H9 (cell line): ENCODE measurements at regions not wholly inside any gene's neighbourhood (a gene's known extent, or its start where the extent isn't known, plus 50 kb on each side); places are given as distances from the start of the nearest gene placed in this dataset.

Experiments used
- DNase-seq: peaks from one replicate; pipeline ENCODE4 v3.0.0-alpha.2; 2017
- H2AFZ ChIP-seq: one replicate; pipeline ENCODE4 v1.6.1; 2013; ENCODE audit warnings: mild to moderate bottlenecking, low read length, control low read depth, moderate library complexity
- H2AK5ac ChIP-seq: 2 replicates; pipeline ENCODE4 v1.6.1; 2013; ENCODE audit warnings: low read length, control low read depth, mixed read lengths; ENCODE audit not compliant: insufficient read length
- H2BK120ac ChIP-seq: one replicate; pipeline ENCODE4 v1.6.1; 2013; ENCODE audit warnings: low read depth, mild to moderate bottlenecking, low read length, control low read depth, inconsistent platforms; ENCODE audit not compliant: poor library complexity, severe bottlenecking
- H2BK12ac ChIP-seq: 2 replicates; pipeline ENCODE4 v1.6.1; 2013; ENCODE audit warnings: low read length, control low read depth, mixed read lengths, low read depth; ENCODE audit not compliant: insufficient read length
- H2BK15ac ChIP-seq: 2 replicates; pipeline ENCODE4 v1.6.1; 2013; ENCODE audit warnings: low read depth, low read length, control low read depth
- H2BK20ac ChIP-seq: one replicate; pipeline ENCODE4 v1.6.1; 2013; ENCODE audit warnings: low read depth, mild to moderate bottlenecking, low read length, control low read depth, inconsistent platforms; ENCODE audit not compliant: poor library complexity, severe bottlenecking
- H2BK5ac ChIP-seq: 2 replicates; pipeline ENCODE4 v1.6.1; 2013; ENCODE audit warnings: low read length, control low read depth, mixed read lengths; ENCODE audit not compliant: insufficient read length
- H3K14ac ChIP-seq: 2 replicates; pipeline ENCODE4 v1.6.1; 2013; ENCODE audit warnings: low read length, control low read depth; ENCODE audit not compliant: insufficient read depth
- H3K18ac ChIP-seq: 2 replicates; pipeline ENCODE4 v1.6.1; 2013; ENCODE audit warnings: low read depth, mild to moderate bottlenecking, mixed read lengths, low read length, control low read depth; ENCODE audit not compliant: insufficient read length
- H3K23ac ChIP-seq: 2 replicates; pipeline ENCODE4 v1.6.1; 2013; ENCODE audit warnings: low read length, control low read depth, mixed read lengths, low read depth; ENCODE audit not compliant: insufficient read length
- H3K23me2 ChIP-seq: 2 replicates; pipeline ENCODE4 v1.6.1; 2013; ENCODE audit warnings: low read depth, mild to moderate bottlenecking, mixed read lengths, low read length, control low read depth; ENCODE audit not compliant: insufficient read length, poor library complexity, severe bottlenecking
- H3K27ac ChIP-seq: 2 replicates; pipeline ENCODE4 v1.5.1; 2013; ENCODE audit warnings: low read length, control low read depth, mixed read lengths, low read depth; ENCODE audit not compliant: insufficient read length
- H3K27me3 ChIP-seq: 2 replicates; pipeline ENCODE4 v1.6.1; 2013; ENCODE audit warnings: low read length, control low read depth, inconsistent platforms; ENCODE audit not compliant: insufficient read depth
- H3K4ac ChIP-seq: 2 replicates; pipeline ENCODE4 v1.6.1; 2013; ENCODE audit warnings: low read depth, mild to moderate bottlenecking, control low read depth, inconsistent platforms, low read length, moderate library complexity
- H3K4me1 ChIP-seq: 2 replicates; pipeline ENCODE4 v1.6.1; 2013; ENCODE audit warnings: low read length, control low read depth, inconsistent platforms; ENCODE audit not compliant: insufficient read depth
- H3K4me2 ChIP-seq: 2 replicates; pipeline ENCODE4 v1.6.1; 2013; ENCODE audit warnings: low read length, control low read depth, mixed read lengths; ENCODE audit not compliant: insufficient read length, insufficient read depth
- H3K56ac ChIP-seq: 2 replicates; pipeline ENCODE4 v1.6.1; 2013; ENCODE audit warnings: low read depth, mild to moderate bottlenecking, mixed read lengths, low read length, control low read depth; ENCODE audit not compliant: insufficient read length
- H3K79me1 ChIP-seq: 2 replicates; pipeline ENCODE4 v1.6.1; 2013; ENCODE audit warnings: low read depth, mild to moderate bottlenecking, moderate library complexity, low read length, control low read depth, inconsistent platforms; ENCODE audit not compliant: insufficient read depth, poor library complexity, severe bottlenecking
- H3K79me2 ChIP-seq: 2 replicates; pipeline ENCODE4 v1.6.1; 2013; ENCODE audit warnings: low read length, control low read depth, inconsistent platforms; ENCODE audit not compliant: insufficient read depth
- H3K9ac ChIP-seq: 2 replicates; pipeline ENCODE4 v1.6.1; 2013; ENCODE audit warnings: low read length, control low read depth, mixed read lengths; ENCODE audit not compliant: insufficient read length; ENCODE audit errors: extremely low read depth
- H3K9me3 ChIP-seq: one replicate; pipeline ENCODE4 v1.6.1; 2013; ENCODE audit warnings: low read depth, low read length, inconsistent platforms; ENCODE audit not compliant: control insufficient read depth
- H3T11ph ChIP-seq: one replicate; pipeline ENCODE4 v1.6.1; 2013; ENCODE audit warnings: mild to moderate bottlenecking, low read length, control low read depth, inconsistent platforms
- H4K20me1 ChIP-seq: one replicate; pipeline ENCODE4 v1.6.1; 2013; ENCODE audit not compliant: control insufficient read depth, insufficient read length, insufficient read depth
- H4K5ac ChIP-seq: 2 replicates; pipeline ENCODE4 v1.6.1; 2013; ENCODE audit warnings: low read depth, mild to moderate bottlenecking, mixed read lengths, low read length, control low read depth; ENCODE audit not compliant: insufficient read length
- H4K8ac ChIP-seq: replicated peaks from 2 replicates; pipeline ENCODE4 v1.6.1; 2013; ENCODE audit warnings: low read length, control low read depth, mixed read lengths, low read depth; ENCODE audit not compliant: insufficient read length
- H4K91ac ChIP-seq: 2 replicates; pipeline ENCODE4 v1.6.1; 2013; ENCODE audit warnings: low read depth, mild to moderate bottlenecking, moderate library complexity, mixed read lengths, low read length, control low read depth; ENCODE audit not compliant: insufficient read length
- H3K27ac Mint-ChIP-seq, 3 experiments: 2 replicates in 2 of 3; 3 replicates in 1 of 3; pipeline ENCODE4 v1.8.0; 2020 to 2021; ENCODE audit warnings: mixed read lengths in 3 of 3, mild to moderate bottlenecking in 1 of 3, moderate library complexity in 1 of 3
- H3K27me3 Mint-ChIP-seq: 2 replicates; pipeline ENCODE4 v1.8.0; 2021; ENCODE audit warnings: low read depth, mild to moderate bottlenecking, moderate library complexity, mixed read lengths
- H3K36me3 Mint-ChIP-seq, 3 experiments: 2 replicates in 2 of 3; 3 replicates in 1 of 3; pipeline ENCODE4 v1.8.0; 2020 to 2021; ENCODE audit warnings: low read depth in 3 of 3, mixed read lengths in 3 of 3; ENCODE audit not compliant: insufficient read depth in 1 of 3
- H3K4me1 Mint-ChIP-seq, 2 experiments: 2 replicates each; pipeline ENCODE4 v1.8.0; 2020; ENCODE audit warnings: mixed read lengths in 2 of 2
- H3K4me3 Mint-ChIP-seq, 2 experiments: 2 replicates in 1 of 2; 3 replicates in 1 of 2; pipeline ENCODE4 v1.8.0; 2020 to 2021; ENCODE audit warnings: mild to moderate bottlenecking in 2 of 2, mixed read lengths in 2 of 2, moderate library complexity in 1 of 2
- H3K9me3 Mint-ChIP-seq, 2 experiments: 2 replicates in 1 of 2; 3 replicates in 1 of 2; pipeline ENCODE4 v1.8.0; 2020; ENCODE audit warnings: mild to moderate bottlenecking in 2 of 2, mixed read lengths in 2 of 2, moderate library complexity in 1 of 2
- CTCF ChIP-seq: fragments of 200-600 bp; sonication (generic); conservative IDR thresholded peaks from 3 replicates; pipeline ENCODE4 v1.8.0; 2021; ENCODE audit warnings: antibody characterized with exemption, mild to moderate bottlenecking
- WGBS: extraction: QIAGEN DNeasy Blood & Tissue Kit; methylation state at CpG from one replicate; pipeline ENCODE4 v1.1.7; 2013; ENCODE audit warnings: missing lambda C conversion rate, low lambda C conversion rate, mixed read lengths; ENCODE audit not compliant: insufficient read length; ENCODE audit errors: extremely low coverage; 5-methylcytosine and 5-hydroxymethylcytosine counted together

GRCh38 chr3:170737498-170738162, 132.4 kb downstream of the RPL22L1 start:
- no peak for TF ChIP-seq CTCF
- Histone ChIP-seq H3K4ac (no peak overlapping the region), H2BK15ac (no peak overlapping the region), H3K27me3 (no peaks in the 10 kb centered on the region; the same call in 1 of the 2 replicates), H2BK5ac (no peak overlapping the region), H3K9me3 (no peaks in the 10 kb centered on the region), H3K4me2 (no peak overlapping the region), H3K56ac (no peak overlapping the region), H4K91ac (no peak overlapping the region), H2BK120ac (no peak overlapping the region), H3K4me1 (no peaks in the 10 kb centered on the region), H3K23ac (no peak overlapping the region), H4K5ac (no peak overlapping the region), H3K79me1 (no peaks in the 10 kb centered on the region), H4K20me1 (no peaks in the 10 kb centered on the region), H3T11ph (no peak overlapping the region), H3K23me2 (no peaks in the 10 kb centered on the region), H3K18ac (no peak overlapping the region), H2AK5ac (no peak overlapping the region), H4K8ac (no peak overlapping the region), H3K9ac (no peak overlapping the region), H2AFZ (no peak overlapping the region), H2BK20ac (no peak overlapping the region), H2BK12ac (no peak overlapping the region), H3K27ac (no peak overlapping the region), H3K14ac (no peak overlapping the region), H3K79me2 (no peaks in the 10 kb centered on the region)
- H3K27me3 Mint-ChIP-seq, result no peaks in the 10 kb centered on the region; the same call in 1 of the 2 replicates
- H3K9me3 Mint-ChIP-seq, result no peaks in the 10 kb centered on the region; a peak in 1 of 5 replicates
- H3K4me3 Mint-ChIP-seq, result no peak overlapping the region
- WGBS, result no CpG with 5 or more reads among the region's 3 CpGs
- no peak for DNase-seq
- H3K27ac Mint-ChIP-seq, result no peak overlapping the region
- H3K36me3 Mint-ChIP-seq, result no peaks in the 10 kb centered on the region
- peaks cover 15 to 20% of the 10 kb centered on the region in 2 experiments for H3K4me1 Mint-ChIP-seq
